ENCODE measurements at regions not wholly inside any gene's neighbourhood (a gene's known extent, or its start where the extent isn't known, plus 50 kb on each side); places are given as distances from the start of the nearest gene placed in this dataset.

GRCh38 chr12:116628450-116628793, 69.2 kb downstream of the MAP1LC3B2 start:
- TF ChIP-seq POLR2AphosphoS5 (IDR thresholded peaks at IDR 0.05; ENCODE audit: borderline replicate concordance, low read depth, low read length): no peak
- no peak for TF ChIP-seq EZH2 (IDR thresholded peaks at IDR 0.05)

Measured in SK-N-MC (cell line).